ENCODE measurements at regions not wholly inside any gene's neighbourhood (a gene's known extent, or its start where the extent isn't known, plus 50 kb on each side); places are given as distances from the start of the nearest gene placed in this dataset.
"Not testable (repeated sequence)": the region's sequence is repeated elsewhere in the genome, so short reads cannot be mapped to it uniquely, and the experiment has no call there.

GRCh38 chr9:82131072-82131471 is 142.5 kb downstream of the SPATA31D1 start:
- no peak for TF ChIP-seq EP300 (IDR thresholded peaks at IDR 0.05; ENCODE audit: low read depth)
- TF ChIP-seq POLR2AphosphoS5 (IDR thresholded peaks at IDR 0.05): no peak
- TF ChIP-seq POLR2A (IDR thresholded peaks at IDR 0.05): no peak
- TF ChIP-seq CTCF (IDR thresholded peaks at IDR 0.05): no peak
- H3K4me1 ChIP-seq: no peaks in the 10 kb centered on the region
- H3K27me3 ChIP-seq: no peaks in the 10 kb centered on the region
- H3K9me3 ChIP-seq: no peaks in the 10 kb centered on the region
- in situ Hi-C loops (cut with MboI; ENCODE audit: low pct_ligation_motif_present in 1 of 4, low pct_unique_long_range_greater_than_20kb in 1 of 4, low sequenced_read_pairs in 3 of 4): no loop called here
- H3K36me3 ChIP-seq: no peaks in the 10 kb centered on the region
- WGBS, 2 donors (ENCODE audit: low coverage in 1 of 2): 96% methylated on average over 7 of the region's 9 CpGs; no CpG with 5 or more reads in 1 of the 2 donors
- no peak overlapping the region for H3K27ac ChIP-seq
- intact Hi-C loops (cut with DNase I; ENCODE audit: low total_unique reads): no loop called here
- H3K4me3 ChIP-seq: no peak overlapping the region
- no peak for DNase-seq

- no peaks in the 10 kb centered on the region for H3K36me3 ChIP-seq
- intact Hi-C loops (cut with DNase I; ENCODE audit: low total_unique reads): no loop called here
- no peak for DNase-seq
- H3K27ac ChIP-seq: no peak overlapping the region
- H3K4me3 ChIP-seq: no peak overlapping the region
- in situ Hi-C loops (cut with MboI; ENCODE audit: low pct_ligation_motif_present in 1 of 4, low pct_unique_long_range_greater_than_20kb in 1 of 4, low sequenced_read_pairs in 3 of 4): no loop called here
- H3K27me3 ChIP-seq: no peaks in the 10 kb centered on the region
- TF ChIP-seq EP300 (IDR thresholded peaks at IDR 0.05; ENCODE audit: low read depth) (no peak), POLR2A (IDR thresholded peaks at IDR 0.05) (no peak), CTCF (IDR thresholded peaks at IDR 0.05) (no peak), POLR2AphosphoS5 (IDR thresholded peaks at IDR 0.05) (no peak)
- 100% methylated on average over 1 of the region's 1 CpG; no CpG with 5 or more reads in 1 of the 2 donors for WGBS, 2 donors (ENCODE audit: low coverage in 1 of 2)
- H3K9me3 ChIP-seq: no peaks in the 10 kb centered on the region
- H3K4me1 ChIP-seq: no peaks in the 10 kb centered on the region
Measured at GRCh38 chr9:82132024-82132423, 143.5 kb downstream of the SPATA31D1 start.

DNA sequence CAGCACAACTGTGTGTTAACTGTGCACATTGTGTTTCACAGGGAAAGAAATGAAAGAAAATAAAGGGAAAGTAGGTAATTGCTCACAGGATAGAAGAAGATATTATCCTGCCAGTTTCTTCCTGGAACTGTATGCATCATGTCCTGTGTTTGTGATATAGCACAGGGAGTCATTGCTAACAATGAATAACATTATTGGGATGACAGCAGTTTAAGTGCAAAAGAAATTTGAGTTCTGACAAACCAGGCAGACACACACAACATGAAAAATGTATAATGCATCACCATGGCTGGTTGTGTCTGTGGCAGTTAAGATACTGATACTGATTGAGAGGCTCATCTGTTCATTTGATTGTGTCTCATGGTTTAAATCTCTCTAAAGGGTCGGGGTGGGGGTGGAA is 145.4 kb downstream of the SPATA31D1 start:
- H3K36me3 ChIP-seq: no peaks in the 10 kb centered on the region
- no peak overlapping the region for H3K4me3 ChIP-seq
- H3K9me3 ChIP-seq: no peaks in the 10 kb centered on the region
- H3K27ac ChIP-seq: no peak overlapping the region
- no peaks in the 10 kb centered on the region for H3K27me3 ChIP-seq
- DNase-seq: no peak
- TF ChIP-seq CTCF (IDR thresholded peaks at IDR 0.05) (no peak), POLR2A (IDR thresholded peaks at IDR 0.05) (no peak), POLR2AphosphoS5 (IDR thresholded peaks at IDR 0.05) (no peak)
- 63% methylated on average over 1 of the region's 1 CpG; no CpG with 5 or more reads in 1 of the 2 donors for WGBS, 2 donors (ENCODE audit: low coverage in 1 of 2)
- intact Hi-C loops (cut with DNase I; ENCODE audit: low total_unique reads): no loop called here
- in situ Hi-C loops (cut with MboI; ENCODE audit: low pct_ligation_motif_present in 1 of 4, low pct_unique_long_range_greater_than_20kb in 1 of 4, low sequenced_read_pairs in 3 of 4): no loop called here
- no peaks in the 10 kb centered on the region for H3K4me1 ChIP-seq

- TF ChIP-seq EP300 (IDR thresholded peaks at IDR 0.05; ENCODE audit: low read depth) (no peak), CTCF (IDR thresholded peaks at IDR 0.05) (no peak), POLR2AphosphoS5 (IDR thresholded peaks at IDR 0.05) (no peak), POLR2A (IDR thresholded peaks at IDR 0.05) (no peak)
- in situ Hi-C loops (cut with MboI; ENCODE audit: low pct_ligation_motif_present in 1 of 4, low pct_unique_long_range_greater_than_20kb in 1 of 4, low sequenced_read_pairs in 3 of 4): no loop called here
- Histone ChIP-seq H3K4me1 (no peaks in the 10 kb centered on the region), H3K27me3 (no peaks in the 10 kb centered on the region), H3K4me3 (no peak overlapping the region), H3K27ac (no peak overlapping the region), H3K36me3 (no peaks in the 10 kb centered on the region), H3K9me3 (no peaks in the 10 kb centered on the region)
- intact Hi-C loops (cut with DNase I; ENCODE audit: low total_unique reads): no loop called here
- no peak for DNase-seq
Measured at GRCh38 chr9:82135106-82135505, 146.5 kb downstream of the SPATA31D1 start.

- H3K27ac ChIP-seq; H3K27me3 ChIP-seq; H3K4me3 ChIP-seq; intact Hi-C loops (cut with DNase I; ENCODE audit: low total_unique reads); H3K4me1 ChIP-seq; in situ Hi-C loops (cut with MboI; ENCODE audit: low pct_ligation_motif_present in 1 of 4, low pct_unique_long_range_greater_than_20kb in 1 of 4, low sequenced_read_pairs in 3 of 4); H3K9me3 ChIP-seq; H3K36me3 ChIP-seq; DNase-seq: not testable (repeated sequence)
Measured at GRCh38 chr9:82138081-82138480, 149.5 kb downstream of the SPATA31D1 start.

Data from transverse colon (tissue), 4 donors.